AG10803 (cell line): ENCODE measurements at regions not wholly inside any gene's neighbourhood (a gene's known extent, or its start where the extent isn't known, plus 50 kb on each side); places are given as distances from the start of the nearest gene placed in this dataset.
A peak's percentile ranks its signal among the peaks of the same experiment; 100 is the strongest.

Source experiments
- DNase-seq: peaks from one replicate; pipeline ENCODE4 v3.0.0; 2010; ENCODE audit warnings: low read depth
- H3K4me3 ChIP-seq: 2 replicates; pipeline ENCODE4 v1.5.1; 2011; ENCODE audit warnings: mild to moderate bottlenecking, low read length, control low read depth
- TF ChIP-seq, protein P1 (sequence below): conservative IDR thresholded peaks from 2 replicates; pipeline ENCODE4 v1.5.1; 2011; ENCODE audit warnings: mild to moderate bottlenecking, low read length, control low read depth, inconsistent platforms

DNA sequence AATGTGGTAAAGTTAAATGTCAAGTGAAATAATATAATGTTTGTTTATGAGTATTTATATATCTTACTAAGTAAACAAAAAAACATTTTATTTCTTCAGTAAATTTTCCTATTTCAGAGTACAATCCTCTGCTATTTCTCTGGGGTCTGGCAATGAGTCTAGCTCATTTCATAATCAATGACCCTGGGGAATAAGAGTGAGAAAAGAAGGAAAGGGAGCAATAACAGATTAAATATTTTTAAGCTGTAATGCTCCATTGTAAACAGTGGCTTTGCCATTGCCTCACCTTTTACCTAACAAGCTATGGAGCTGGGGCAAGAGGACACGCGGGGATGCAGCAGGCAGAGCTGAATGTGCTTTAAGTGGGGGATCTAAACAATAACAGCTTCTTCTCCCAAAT is 1071.9 kb downstream of the FLRT2 start:
- H3K4me3 ChIP-seq: no peak overlapping the region
- no peak for DNase-seq
- TF ChIP-seq, protein P1, sequence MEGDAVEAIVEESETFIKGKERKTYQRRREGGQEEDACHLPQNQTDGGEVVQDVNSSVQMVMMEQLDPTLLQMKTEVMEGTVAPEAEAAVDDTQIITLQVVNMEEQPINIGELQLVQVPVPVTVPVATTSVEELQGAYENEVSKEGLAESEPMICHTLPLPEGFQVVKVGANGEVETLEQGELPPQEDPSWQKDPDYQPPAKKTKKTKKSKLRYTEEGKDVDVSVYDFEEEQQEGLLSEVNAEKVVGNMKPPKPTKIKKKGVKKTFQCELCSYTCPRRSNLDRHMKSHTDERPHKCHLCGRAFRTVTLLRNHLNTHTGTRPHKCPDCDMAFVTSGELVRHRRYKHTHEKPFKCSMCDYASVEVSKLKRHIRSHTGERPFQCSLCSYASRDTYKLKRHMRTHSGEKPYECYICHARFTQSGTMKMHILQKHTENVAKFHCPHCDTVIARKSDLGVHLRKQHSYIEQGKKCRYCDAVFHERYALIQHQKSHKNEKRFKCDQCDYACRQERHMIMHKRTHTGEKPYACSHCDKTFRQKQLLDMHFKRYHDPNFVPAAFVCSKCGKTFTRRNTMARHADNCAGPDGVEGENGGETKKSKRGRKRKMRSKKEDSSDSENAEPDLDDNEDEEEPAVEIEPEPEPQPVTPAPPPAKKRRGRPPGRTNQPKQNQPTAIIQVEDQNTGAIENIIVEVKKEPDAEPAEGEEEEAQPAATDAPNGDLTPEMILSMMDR: no peak

DNA sequence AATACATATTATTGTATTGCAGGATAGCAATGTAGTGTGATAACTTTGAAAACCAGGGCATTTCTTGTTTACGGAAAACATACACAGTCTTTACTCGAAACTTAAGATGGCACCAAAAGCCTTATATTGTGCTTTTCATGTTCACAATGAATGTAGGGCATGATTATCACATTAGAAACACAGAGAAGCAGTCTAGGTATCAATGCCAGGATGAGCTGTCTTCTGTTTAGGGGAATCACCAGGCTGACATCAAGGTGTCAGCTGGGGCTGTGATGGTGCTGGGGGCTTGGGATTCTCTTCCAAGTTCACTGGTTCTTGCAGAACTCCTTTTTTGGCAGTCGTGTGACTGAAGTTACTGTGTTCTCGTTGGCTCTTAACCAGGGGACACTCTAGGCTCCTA is 1067.3 kb downstream of the FLRT2 start:
- H3K4me3 ChIP-seq: no peak overlapping the region
- DNase-seq: no peak
- TF ChIP-seq, protein P1: no peak

DNA sequence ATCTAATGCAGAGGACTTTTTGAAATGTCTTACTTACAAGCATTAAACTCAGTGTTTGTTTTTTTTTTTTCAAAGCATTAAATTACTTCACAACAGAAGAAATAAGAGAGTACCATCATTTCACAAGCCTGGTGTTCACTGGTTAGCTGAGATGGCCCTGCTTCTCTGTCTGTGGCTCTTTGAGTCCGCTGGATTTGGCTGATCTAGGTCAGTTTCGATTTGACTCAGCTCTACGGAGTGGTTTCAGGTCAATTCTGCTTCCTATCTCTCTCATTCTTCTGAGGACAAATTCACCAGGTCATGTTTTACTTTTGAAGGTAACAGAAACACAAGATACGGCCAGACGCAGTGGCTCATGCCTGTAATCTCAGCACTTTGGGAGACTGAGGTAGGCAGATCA is 1066.1 kb downstream of the FLRT2 start:
- TF ChIP-seq, protein P1: no peak
- no peak overlapping the region for H3K4me3 ChIP-seq
- no peak for DNase-seq

DNA sequence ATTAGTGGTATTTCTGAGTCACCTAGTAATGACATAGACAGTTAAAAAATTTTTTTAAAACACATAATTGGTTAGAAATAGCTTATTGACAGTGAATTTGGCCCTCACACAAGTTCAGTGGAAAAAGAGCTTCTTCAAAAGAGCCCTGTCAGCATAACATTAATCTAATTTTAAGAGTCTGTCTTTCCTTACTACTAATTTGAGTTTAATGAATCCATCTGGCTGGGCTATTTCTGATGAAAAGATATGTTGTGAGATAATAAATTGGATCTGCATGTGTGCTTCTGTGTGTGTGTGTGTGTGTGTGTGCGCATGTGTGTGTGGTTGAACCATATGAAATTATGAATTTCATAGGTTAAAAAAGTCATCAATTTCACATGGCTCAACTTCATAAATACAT is 1045.2 kb downstream of the FLRT2 start:
- TF ChIP-seq, protein P1: no peak
- peak; percentile 8 for DNase-seq
- no peak overlapping the region for H3K4me3 ChIP-seq

DNA sequence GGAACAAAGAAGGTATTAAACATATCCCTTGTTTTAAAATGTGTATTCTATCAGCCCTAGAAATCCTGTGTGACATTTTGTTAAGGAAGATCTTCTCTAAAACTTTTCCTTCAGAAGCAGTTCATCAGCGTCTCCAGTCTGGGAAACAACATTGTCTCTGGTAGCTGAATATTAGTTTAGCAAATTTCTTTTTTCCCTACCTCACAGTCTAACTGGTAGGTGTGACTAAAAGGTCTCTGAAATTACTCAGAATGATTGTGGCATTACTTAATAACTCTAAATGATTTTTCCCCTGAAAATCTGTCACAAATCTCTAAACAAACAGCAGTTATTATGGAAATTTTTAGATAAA is 1044.8 kb downstream of the FLRT2 start:
- peak; percentile 0 for DNase-seq
- no peak overlapping the region for H3K4me3 ChIP-seq
- TF ChIP-seq, protein P1: no peak

DNA sequence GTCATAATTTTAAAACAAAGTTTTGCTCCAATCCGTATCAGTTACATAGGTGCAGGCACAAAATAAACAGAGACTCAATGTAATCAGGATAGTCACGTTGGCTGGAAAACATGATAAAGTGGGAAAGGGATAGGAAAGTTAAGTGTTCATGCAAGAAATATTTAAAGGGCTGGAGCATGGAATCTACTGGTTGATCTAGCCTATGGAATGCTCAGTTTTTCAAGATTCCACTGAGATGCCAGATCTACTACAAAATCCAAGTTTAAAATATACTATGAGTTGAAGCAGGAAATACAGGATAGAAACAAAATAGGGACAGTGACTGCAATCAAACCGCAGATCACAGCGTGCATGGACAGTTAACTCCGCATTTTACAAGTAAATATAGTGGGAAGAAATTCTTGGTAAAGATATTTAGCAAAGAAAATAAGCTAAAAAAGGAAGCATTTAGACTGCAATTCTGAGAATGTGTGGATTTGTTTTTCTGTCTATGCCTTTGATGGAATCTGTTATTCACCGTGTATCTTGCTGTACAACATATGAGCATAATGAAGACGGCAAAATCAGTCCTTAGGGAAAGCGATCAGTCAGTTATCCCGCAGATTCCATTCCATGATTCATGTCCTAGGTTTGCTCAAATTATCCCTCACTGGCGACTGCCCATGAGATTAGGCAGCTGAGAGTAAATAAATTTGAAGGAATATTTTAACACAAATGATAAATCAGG is 1044.3 kb downstream of the FLRT2 start:
- TF ChIP-seq, protein P1: no peak
- peak; percentile 44 for DNase-seq
- H3K4me3 ChIP-seq: no peak overlapping the region

DNA sequence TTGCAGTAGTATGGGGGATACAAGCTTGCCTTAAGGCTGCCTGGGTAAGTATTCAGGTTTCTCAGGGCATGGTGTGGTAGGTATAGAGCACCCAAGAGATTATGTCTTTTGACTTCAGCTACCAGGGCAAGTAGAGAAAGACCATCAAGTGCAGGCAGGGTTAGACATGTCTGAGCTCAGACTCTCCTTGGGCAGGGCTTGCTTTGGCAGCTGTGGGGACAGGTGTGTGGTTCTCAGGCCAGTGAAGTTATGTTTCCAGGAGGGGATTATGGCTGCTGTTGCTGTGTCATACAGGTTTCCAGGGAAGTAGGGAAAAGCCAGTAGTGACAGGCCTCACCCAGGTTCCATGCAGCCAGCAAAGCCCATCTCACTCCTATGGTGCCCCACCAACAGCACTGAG is 1040.4 kb downstream of the FLRT2 start:
- no peak for DNase-seq
- H3K4me3 ChIP-seq: no peak overlapping the region
- TF ChIP-seq, protein P1: no peak
